ENCODE measurements at regions not wholly inside any gene's neighbourhood (a gene's known extent, or its start where the extent isn't known, plus 50 kb on each side); places are given as distances from the start of the nearest gene placed in this dataset.
"Not testable (repeated sequence)": the region's sequence is repeated elsewhere in the genome, so short reads cannot be mapped to it uniquely, and the experiment has no call there.

DNA sequence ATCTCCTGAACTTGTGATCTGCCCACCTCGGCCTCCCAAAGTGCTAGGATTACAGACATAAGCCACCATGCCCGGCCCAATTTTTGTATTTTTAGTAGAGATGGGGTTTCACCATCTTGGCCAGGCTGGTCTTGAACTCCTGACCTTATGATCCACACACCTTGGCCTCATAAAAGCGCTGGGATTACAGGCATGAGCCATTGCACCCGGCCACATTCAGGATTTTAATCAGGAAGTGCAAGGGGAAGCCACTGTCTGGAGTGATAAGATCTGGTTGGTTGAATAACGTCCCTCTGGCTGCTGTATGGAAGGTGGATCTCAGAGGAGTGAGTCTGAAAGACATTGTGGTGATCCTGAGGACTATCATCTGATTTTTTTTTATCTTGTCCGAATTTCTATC, 196.3 kb upstream of the ARL4C start:
- not testable (repeated sequence) for DNase-seq (ENCODE audit: low spot score)

DNA sequence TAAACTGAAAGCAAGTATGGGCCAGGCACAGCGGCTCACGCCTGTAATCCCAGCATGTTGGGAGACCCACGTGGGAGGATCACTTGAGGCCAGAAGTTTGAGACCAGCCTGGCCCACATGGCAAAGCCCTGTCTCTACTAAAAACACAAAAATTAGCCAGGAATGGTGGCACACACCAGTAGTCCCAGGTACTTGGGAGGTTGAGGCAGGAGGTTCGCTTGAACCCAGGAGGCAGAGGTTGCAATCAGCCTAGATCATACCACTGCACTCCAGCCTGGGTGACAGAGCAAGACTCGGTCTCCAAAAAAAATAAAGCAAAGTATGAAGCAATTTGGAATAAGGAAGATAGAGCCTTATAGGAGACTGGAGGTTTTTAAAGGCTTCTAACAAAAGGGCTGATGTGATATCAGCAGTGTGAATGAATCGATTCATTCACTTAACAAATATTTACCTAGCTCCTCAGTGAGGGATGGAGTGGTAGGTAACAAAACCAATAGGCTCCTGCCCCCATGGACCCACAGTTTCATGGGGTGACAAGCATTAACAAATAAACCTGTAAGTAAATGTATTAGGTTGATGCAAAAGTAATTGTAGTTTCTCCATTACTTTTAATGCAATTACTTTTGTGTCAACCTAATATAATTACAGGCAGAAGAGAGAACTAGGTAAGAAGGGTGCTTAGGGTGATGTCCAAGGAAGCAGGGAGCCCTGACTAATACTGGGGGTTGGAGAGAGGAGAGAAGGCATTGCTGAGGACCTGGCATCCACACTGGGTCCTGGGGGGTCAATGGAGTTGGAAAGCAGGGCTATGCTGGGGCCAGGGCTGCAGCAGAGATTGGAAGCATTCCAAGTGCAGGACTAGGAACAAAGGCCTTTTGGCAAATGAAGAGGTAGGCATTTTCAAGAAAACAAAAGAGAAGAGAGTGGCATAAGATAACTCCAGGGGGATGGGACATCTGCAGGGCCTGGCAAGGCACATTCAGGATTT, 195.4 kb upstream of the ARL4C start:
- no peak for DNase-seq (ENCODE audit: low spot score)

DNA sequence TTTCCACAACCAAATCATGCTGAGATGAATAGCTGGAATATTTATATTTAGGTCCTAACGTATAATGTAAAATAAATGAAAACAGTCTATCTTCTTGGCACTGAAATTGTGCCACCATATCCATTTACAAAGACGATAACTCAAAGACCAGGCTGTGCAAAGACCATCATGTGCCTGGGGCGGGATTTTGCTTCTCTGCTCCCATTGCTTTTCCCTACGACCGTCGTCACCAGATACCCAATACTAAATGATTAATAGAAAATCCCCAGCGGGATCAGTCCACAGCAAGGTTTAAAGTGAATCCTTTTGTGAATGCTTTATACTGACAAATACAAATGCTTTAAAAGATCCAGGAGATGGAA, 194.3 kb upstream of the ARL4C start:
- DNase-seq (ENCODE audit: low spot score) = no peak

DNA sequence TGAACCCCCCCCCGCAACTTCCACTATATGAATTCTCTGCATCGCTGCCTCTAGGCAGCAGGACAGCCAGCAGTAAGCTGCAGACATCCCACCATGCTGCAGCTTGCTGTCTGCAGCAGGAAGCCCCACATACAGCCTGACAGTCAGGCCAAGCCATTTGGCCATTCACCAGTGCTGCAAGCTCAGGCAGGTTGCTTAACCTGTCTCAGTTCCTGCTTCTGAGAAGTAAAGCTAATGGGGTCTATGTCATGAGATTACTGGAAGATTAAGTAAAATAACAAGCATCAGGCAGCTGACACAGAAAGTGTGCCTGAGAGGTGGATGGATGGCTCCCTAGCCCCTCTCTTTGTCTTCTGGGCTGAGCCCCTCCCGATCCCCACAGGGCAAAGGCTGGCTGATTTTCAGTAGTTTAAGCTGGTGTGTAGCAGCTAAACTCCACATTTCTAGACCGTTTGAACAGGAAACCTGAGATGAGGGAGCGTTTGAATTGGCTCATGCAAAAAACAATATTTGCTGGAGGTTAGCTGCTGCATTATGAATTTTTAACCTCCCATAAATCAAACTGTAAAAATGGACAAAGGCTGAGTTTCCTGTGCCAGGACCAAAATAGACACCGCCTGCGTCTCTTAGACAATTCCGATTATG, 193.8 kb upstream of the ARL4C start:
- DNase-seq (ENCODE audit: low spot score) = no peak

DNA sequence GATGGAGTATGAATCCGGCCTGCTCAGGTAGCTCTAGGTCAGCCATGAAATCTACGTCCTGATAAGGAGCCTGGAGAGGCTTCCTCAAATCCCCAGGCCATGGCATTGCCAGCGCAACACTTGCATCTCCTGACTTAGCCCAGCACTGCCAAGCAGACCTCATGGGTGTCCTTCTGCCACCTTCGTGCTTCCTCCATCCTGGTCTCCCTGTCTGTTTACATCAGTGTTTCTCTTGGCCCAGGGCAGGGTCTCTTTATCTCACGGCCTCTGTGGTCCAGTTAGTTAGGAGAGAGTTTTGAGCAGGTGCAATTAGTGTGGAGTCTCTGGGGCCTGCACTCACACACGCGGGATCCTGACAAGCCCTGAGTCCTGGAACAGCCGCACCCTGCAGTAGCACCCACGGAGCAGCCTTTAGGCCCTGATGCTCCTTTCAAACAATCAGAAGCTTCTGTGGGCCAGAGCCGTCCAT, 193.1 kb upstream of the ARL4C start:
- no peak for DNase-seq (ENCODE audit: low spot score)

DNA sequence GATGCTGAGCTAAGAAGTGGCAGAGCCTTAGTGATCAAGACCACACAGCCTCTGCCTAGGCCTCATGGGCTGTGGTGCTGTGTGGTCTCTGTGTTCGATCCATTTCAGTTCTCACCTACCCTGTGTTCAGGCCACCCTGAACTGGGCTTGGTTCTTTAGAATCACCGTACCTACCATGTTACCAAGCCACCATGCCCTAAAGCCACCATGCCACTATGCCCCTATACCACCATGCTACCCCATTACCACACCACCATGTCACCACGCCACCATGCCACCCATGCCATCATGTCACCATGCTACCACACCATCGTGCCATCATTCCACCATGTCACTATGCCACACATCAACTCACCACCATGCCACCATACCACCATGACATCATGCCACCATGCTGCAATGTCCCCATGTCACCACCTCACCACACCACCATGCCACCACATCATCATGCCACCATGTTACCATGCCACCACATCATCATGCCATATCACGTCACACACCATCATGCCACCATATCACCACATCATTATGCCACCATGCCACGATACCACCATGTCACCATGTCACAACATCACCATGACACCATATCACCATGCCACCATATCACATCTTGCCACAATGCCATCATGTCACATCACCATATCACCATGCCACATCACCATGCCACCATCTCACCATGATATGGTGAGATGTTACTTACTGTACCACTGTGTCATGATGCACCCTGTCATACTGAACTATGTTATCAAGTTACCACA, 191.0 kb upstream of the ARL4C start:
- DNase-seq (ENCODE audit: low spot score) = no peak

DNA sequence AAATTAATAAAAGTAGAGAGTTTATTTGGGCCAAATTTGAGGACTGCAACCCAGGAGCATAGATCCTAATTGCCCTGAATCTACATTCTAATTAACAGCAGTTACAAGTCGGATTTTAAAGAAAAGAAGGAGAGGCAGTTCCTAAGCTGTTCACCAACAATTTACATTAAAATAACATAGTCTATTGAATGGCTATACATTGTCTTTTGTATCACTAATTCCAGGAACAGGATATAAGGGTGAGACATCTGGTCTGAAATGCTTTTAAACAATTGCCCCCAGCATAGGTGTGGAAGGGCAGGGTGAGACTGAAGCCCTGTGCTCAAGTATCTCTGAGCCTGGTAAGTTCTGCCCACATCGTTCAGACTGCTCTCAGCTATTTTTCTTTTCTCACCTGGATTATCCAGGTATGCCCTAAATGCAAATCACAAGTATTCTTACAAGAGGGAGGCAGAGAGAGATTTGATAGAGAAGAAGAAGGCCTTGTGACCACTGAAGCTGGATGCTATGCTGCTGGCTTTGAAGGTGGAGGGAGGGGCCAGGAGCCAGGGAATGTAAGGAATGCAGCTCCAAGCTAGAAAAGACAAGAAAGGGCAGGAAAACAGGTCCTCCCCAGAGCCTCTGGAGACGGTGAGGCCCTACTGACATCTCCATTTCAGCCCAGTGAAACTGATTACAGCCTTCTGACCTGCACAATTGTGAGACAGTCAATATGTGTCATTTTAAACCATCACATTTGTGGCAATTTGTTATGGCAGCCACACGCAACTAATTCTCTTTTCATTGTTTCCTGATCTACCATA, 189.4 kb upstream of the ARL4C start:
- DNase-seq (ENCODE audit: low spot score) = no peak

DNA sequence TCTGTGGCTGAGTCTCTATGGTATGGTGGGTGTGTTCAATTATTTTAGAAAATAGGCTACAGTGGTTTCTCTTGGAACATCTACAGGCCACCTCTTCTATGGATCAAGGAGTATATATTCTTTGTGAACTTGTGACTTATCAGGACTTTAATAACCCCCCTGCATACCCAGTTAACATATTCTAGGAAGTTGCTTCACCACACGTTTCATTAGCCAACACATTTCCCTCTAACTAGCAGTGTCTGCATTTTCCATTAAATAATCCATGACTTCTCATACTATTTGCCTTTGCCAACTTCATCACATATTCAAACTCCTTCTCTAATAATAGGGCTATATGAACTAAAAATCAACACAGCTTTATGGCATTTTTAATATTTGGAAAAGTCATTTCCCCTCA, 187.6 kb upstream of the ARL4C start:
- DNase-seq (ENCODE audit: low spot score) = no peak

DNA sequence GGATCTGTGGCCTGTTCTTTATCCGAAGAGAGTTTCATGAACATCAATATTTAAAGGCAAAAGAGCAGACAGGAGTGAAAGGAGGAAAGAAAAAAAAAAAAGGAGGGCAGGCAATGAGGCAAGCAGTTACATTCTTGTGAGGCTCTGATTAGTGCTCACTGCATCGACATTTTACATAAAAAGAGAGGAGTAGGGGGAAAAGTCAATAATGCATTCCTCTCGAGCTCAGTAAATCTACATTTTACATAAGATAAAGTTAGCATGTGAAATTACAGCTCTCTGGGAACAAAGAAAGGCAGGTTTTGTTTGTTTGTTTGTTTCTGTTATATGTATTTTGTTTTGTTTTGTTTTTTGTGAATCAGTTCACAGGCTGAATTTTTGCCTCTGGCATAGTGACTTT, 187.1 kb upstream of the ARL4C start:
- DNase-seq (ENCODE audit: low spot score) = no peak

DNA sequence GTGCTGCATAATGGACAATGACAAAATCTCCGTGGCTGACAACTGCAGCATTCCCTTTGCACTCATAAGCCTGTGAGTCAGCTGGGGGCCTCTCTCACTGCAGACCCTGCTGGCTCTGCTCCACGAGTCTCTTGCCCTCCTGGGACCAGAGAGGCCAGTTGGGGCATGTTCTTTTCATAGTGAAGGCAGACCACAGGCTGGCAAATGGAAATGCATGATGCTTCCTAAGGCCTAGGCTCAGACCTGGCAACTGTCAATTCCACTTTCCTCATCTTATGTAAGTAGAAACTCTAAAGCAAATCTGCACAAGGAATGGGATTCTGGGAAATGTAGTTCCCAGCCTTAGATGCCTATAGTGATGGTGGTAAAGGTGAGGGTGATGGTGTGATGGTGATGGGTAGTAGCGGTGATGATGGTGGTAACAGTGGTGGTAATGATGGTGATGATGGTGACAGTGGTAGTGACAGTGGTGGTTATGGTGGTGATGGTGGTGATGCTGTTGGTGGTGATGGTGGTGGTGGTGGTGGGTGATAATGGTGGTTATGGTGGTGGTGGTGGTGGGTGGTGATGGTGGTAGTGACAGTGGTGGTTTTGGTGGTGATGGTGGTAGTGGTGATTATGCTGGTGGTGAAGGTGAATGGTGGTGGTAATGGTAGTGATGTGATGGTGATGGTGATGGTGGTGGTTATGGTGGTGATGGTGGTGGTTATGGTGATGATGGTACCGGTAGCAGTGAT, 185.8 kb upstream of the ARL4C start:
- DNase-seq (ENCODE audit: low spot score) = no peak

DNA sequence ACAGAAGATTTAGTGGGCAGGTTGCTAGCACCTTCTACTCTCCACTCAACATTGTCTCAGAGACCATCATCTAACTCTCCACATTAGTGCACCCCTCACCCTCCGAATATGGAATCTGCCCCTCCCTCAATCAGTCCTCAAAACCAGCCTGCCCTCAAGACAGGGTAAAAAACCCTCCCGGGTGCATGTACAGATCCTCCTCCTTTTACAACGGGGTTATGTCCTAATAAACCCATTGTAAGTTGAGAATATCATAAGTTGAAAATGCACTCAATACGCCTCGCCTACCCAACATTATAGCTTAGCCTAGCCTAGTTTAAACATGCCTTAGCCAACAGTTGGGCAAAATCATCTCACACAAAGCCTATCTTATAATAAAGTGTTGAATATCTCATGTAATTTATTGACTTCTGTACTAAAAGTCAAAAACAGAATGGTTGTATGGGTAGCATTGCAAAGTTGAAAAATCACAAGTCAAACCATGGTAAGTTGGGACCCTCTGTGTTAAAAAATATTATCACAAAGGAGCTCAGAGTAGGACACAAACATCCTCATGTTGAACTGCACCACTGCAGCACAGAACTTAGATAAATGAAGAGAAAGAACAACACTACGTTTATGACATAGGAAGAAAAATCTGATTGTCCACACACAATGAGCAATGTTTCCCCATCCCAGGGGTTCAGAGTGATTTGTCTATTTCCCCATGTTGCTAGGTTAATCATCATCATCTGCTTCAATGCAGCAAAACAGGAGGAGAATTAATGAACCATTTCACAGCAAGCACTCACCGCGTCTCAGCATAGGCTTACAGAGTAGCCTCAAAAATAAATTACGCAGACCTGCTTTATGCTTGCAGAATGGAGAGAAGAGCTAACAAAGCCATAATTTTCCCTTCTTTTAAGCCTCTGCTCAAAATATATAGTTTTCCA, 184.1 kb upstream of the ARL4C start:
- DNase-seq (ENCODE audit: low spot score) = no peak

DNA sequence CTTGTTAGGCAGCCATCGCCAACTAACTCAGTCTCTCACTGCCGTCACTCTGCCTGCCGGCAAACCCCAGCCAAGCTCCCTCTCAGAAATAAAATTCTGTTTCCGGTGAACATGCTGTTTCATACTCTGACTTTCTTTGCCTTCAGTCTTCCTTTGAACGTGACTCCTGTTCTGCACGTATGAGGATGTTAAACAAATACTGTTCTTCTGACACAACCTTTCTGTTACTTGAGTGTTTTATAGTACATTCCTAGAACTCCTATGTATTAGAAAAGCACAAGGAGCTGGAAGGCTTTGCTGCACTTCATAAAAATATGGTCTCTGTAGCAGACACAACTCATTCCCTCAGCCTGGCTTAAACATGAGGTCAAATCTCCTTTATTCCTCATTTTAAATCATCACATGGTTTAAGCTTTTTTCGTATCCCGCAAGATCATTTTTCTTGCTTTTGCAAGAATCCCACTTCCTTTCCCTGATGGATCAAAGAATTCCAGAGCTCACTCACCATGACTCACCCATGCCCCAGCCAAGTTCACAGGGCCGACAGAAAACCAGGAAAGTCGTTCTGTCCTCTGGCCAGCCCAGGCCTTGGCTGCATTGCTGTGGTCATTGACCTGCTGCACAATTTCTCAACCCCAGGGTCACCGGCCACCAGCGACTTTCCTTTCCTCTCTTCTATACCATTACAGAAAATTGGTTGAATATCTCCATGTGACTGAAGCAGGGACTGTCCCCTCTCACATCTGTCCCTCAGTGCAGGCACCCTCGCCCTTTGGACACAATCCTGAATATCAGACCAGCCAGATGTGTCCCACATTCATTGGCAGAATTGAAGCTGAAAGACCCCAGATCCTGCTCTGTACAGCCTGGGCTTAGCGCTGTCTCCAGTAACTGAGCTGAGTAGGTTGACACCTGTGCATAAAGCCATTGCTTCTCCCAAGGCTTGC, 183.1 kb upstream of the ARL4C start:
- no peak for DNase-seq (ENCODE audit: low spot score)

DNA sequence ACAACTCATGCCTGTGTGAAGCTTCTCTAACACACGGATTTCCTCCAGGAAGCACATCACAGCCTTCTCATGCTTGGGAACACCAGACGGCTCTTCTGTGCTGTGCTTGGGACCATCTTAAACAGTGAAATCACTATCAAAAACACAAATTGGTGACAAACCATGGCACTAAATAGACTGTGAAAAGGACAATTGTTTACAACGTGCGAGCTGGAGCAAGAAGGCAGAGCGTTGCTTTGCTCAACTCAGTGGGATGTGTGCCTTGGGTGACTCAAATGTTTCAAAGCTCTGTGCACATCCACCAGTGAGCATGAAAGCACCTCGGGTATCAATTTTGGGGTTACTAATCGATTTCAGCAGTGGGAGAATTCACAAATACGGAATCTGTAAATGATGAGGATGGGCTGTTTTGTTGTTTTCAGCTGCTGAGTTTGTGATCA, 182.4 kb upstream of the ARL4C start:
- DNase-seq (ENCODE audit: low spot score) = no peak

DNA sequence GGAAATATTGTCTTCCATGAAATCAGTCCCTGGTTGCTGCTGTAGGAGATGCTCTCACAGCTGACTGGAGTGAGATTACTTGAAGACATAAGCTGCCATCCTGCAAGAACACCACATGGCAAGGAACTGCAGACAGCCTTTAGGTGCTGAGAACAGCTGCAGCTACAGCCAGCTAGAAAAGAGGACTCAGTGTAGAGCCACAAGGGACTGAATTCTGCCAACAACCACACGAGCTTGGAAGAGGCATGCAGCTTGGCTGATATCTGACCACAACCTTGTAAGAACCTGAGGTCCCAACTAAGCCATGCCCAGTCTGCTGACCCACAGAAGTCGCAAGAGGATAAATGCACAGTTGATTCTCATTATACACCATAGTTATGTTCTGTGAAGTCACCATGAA, 181.8 kb upstream of the ARL4C start:
- DNase-seq (ENCODE audit: low spot score) = no peak

DNA sequence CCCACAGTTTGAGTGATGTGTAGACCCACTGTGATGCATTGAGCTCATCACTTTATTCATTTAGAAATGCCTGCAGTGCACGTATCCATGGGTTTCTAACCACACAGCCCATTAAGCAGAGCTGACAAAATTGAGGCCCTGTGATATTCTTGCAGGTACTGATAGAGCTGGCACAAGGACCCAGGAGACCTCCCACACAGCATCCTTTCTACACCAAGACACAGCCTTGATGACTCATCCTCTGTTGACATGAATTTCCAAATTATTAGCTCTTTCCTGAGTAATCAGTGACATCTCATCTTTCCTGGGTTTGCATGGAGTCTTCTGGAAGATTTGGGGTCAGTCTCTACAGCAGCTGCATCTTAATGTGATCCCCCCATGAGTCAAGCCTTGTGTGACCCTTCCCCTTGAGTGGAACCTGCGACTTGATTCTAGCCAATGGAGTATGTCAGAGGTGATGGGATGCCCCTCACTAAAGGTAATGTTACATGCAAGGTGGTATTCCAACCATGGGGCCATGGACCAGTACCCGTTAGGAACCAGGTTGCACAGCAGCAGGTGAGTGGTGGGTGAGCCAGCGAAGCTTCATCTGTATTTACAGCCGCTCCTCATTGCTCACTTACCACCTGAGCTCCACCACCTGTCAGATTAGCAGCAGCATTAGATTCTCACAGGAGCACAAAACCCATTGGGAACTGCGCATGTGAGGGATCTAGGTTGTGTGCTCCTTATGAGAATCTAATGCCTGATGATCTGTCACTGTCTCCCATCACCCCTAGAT, 181.1 kb upstream of the ARL4C start:
- DNase-seq (ENCODE audit: low spot score) = no peak

DNA sequence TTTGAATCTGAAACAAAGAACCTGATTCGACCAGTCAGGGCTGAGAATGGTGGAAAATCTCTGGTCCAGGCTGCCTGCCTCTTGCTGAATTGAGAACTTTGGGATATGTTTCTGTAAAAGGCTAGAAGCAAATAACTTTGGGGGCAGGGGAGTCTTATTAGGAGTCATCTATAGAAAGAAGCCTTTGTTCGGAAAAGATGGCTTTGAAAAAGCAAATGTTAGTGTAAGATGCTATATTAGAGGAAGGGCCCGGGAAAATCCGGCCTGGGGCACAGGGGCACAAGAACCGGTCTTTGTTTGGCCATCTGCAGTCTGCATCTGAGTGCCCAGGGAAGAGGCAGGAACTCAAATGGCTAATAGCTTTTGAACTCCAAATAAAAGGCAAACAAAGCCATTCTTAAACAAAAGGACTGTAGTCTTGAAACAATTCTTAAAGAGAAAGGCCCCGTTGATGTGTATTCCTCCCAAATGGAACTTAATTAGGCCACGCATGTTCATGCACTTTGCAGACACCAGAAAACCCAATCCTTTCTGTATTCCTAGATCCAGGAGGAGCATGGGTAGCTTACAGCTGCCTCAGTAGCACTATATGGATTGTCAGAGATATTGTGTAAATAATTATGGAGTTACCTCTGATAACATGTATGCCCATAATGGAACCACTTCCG, 180.0 kb upstream of the ARL4C start:
- DNase-seq (ENCODE audit: low spot score) = no peak

DNA sequence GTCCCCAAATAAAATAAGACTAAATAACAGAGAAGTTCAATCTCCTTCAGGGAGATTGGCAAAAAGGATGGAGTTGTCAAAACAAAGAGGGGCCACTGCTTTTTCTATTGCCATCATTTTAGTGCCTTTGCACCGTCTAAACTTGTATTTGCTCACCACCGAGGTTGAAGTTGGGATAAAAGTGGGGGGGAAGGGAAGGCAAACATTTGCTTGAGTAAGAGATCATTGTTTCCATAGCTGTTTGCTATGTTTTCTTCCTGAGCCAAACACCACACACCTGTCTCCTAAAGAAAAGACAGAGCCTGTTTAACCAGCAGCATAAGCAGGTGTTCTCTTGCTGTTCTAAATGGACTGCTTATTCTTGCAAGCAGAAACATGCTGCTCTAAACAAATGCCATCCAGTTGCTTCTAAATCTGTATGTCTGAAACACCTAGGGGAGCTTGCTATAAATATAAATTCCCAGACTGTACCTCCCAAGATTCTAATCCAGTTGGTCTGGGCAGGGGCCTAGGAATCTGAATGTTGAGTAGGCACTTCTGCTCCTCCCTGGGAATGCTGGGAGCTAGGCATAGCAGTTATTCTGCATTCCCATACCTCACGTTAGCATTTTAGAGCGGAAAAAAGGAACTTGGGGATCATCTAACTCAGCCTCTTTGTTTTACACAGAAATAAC, 179.4 kb upstream of the ARL4C start:
- no peak for DNase-seq (ENCODE audit: low spot score)

Measured in D341Med (cell line).